HepG2 (cell line): ENCODE measurements at regions not wholly inside any gene's neighbourhood (a gene's known extent, or its start where the extent isn't known, plus 50 kb on each side); places are given as distances from the start of the nearest gene placed in this dataset.

Experiments
- ATAC-seq: fragments of 200-7000 bp; cut with Tn5 transposase; 3 replicates; pipeline ENCODE4 v1.9.1; 2020; ENCODE audit warnings: mild to moderate bottlenecking, moderate library complexity
- BruUV-seq: library from RNA; stranded (reverse); fragments of 400-500 nt; replicated peaks from 2 replicates; lab custom pipeline; 2021; lab: Mats Ljungman, UMichigan
- CTCF ChIA-PET: fragments of 300-600 bp; formaldehyde crosslinking; extraction: SDS; loops from one replicate; lab custom pipeline; 2021; ENCODE audit warnings: low total read pairs, inconsistent platforms, low intra/inter-chr PET ratio; lab: Yijun Ruan, JAX
- POLR2A ChIA-PET: fragments of 350-600 bp; sonication (Branson Sonifier 250); formaldehyde crosslinking; loops from one replicate; lab custom pipeline; 2020; ENCODE audit warnings: antibody characterized with exemption, inconsistent platforms; lab: Yijun Ruan, JAX
- DNase-seq: peaks from one replicate; pipeline ENCODE4 v3.0.0-alpha.2; 2015; ENCODE audit warnings: low spot score
- FAIRE-seq: peaks from 3 replicates; lab custom pipeline; 2011; peaks lifted over from hg19 to GRCh38; lab: Jason Lieb, UNC
- H2AFZ ChIP-seq: one replicate; pipeline ENCODE4 v1.6.1; 2011; ENCODE audit warnings: low read length, inconsistent platforms
- H3K27ac ChIP-seq: fragments of 300-600 bp; 3 replicates; pipeline ENCODE4 v1.8.0; 2011; ENCODE audit warnings: mixed run types, mild to moderate bottlenecking, mixed read lengths, low read length, inconsistent platforms; ENCODE audit not compliant: insufficient read depth; ENCODE audit errors: extremely low read length
- H3K27me3 ChIP-seq, 2 experiments: fragments of 200-600 bp in 1 of 2; 2 replicates in 1 of 2; 3 replicates in 1 of 2; pipeline versions ENCODE4 v1.6.0 to v1.8.0; 2011; ENCODE audit warnings: low read length in 2 of 2, mild to moderate bottlenecking in 2 of 2, moderate library complexity in 2 of 2, inconsistent platforms in 1 of 2; ENCODE audit not compliant: insufficient read depth in 2 of 2, control insufficient read depth in 1 of 2
- H3K36me3 ChIP-seq, 2 experiments: fragments of 200-600 bp in 1 of 2; replicated peaks in 1 of 2; 2 replicates in 1 of 2; 3 replicates in 1 of 2; pipeline versions ENCODE4 v1.5.1 to v1.8.0; 2011; ENCODE audit warnings: low read length in 2 of 2, inconsistent platforms in 1 of 2; ENCODE audit not compliant: insufficient read depth in 2 of 2, control insufficient read depth in 1 of 2
- H3K4me1 ChIP-seq: 2 replicates; pipeline ENCODE4 v1.5.1; 2012; ENCODE audit warnings: low read length, inconsistent platforms; ENCODE audit not compliant: insufficient read depth
- H3K4me2 ChIP-seq: 2 replicates; pipeline ENCODE4 v1.6.0; 2011; ENCODE audit warnings: low read depth, low read length, inconsistent platforms
- H3K4me3 ChIP-seq, 3 experiments: fragments of 200-600 bp in 1 of 3; sonication (generic), shearing (Covaris generic) in 1 of 3; replicated peaks in 1 of 3; 2 replicates each; pipeline ENCODE4 v1.5.1; 2011 to 2016; ENCODE audit warnings: low read length in 3 of 3, inconsistent platforms in 2 of 3, low read depth in 2 of 3, mild to moderate bottlenecking in 2 of 3, control low read depth in 1 of 3, mixed read lengths in 1 of 3; ENCODE audit not compliant: insufficient read depth in 1 of 3
- H3K79me2 ChIP-seq: one replicate; pipeline ENCODE4 v1.6.1; 2011; ENCODE audit warnings: low read length, inconsistent platforms; ENCODE audit not compliant: insufficient read depth
- H3K9ac ChIP-seq: 2 replicates; pipeline ENCODE4 v1.6.0; 2011; ENCODE audit warnings: mild to moderate bottlenecking, low read depth, low read length, inconsistent platforms; ENCODE audit not compliant: insufficient read depth
- H3K9me3 ChIP-seq: 2 replicates; pipeline ENCODE4 v1.5.1; 2012; ENCODE audit warnings: mild to moderate bottlenecking, low read length
- H4K20me1 ChIP-seq: 2 replicates; pipeline ENCODE4 v1.6.0; 2011; ENCODE audit warnings: inconsistent platforms, mild to moderate bottlenecking, low read length, moderate library complexity; ENCODE audit not compliant: insufficient read depth
- CC2D1A ChIP-seq: sonication (generic); formaldehyde crosslinking; IDR thresholded peaks from 2 replicates; pipeline ENCODE4 v1.8.1; 2023; ENCODE audit warnings: mild to moderate bottlenecking, missing genetic modification reagents
- FOXP1 ChIP-seq, 2 experiments: fragments of 450-650 bp in 1 of 2; IDR thresholded peaks; 2 replicates each; pipeline ENCODE4 v1.6.1; 2017 to 2018; ENCODE audit warnings: antibody characterized with exemption in 1 of 2
- GPBP1L1 ChIP-seq: sonication (generic); formaldehyde crosslinking; IDR thresholded peaks from 2 replicates; pipeline ENCODE4 v1.5.0; 2020; ENCODE audit warnings: mild to moderate bottlenecking, missing genetic modification reagents
- HMG20A ChIP-seq: IDR thresholded peaks from 2 replicates; pipeline ENCODE4 v1.6.1; 2016; ENCODE audit warnings: borderline replicate concordance
- HNF4G ChIP-seq, 2 experiments: sonication (generic) in 1 of 2; formaldehyde crosslinking in 1 of 2; IDR thresholded peaks; 2 replicates each; pipeline versions ENCODE4 v1.4.0 to v1.6.1; 2011 to 2020; ENCODE audit warnings: borderline replicate concordance in 2 of 2, low read depth in 2 of 2, mild to moderate bottlenecking in 2 of 2, low read length in 1 of 2, missing genetic modification reagents in 1 of 2, moderate library complexity in 1 of 2
- HNRNPL ChIP-seq: fragments of 200-400 bp; formaldehyde crosslinking; IDR thresholded peaks from 2 replicates; pipeline ENCODE4 v1.6.1; 2017; ENCODE audit warnings: mild to moderate bottlenecking, low read depth, low read length
- MLXIP ChIP-seq: sonication (generic); formaldehyde crosslinking; IDR thresholded peaks from 2 replicates; pipeline ENCODE4 v1.9.0; 2021; ENCODE audit warnings: missing genetic modification reagents, borderline replicate concordance
- RCOR2 ChIP-seq: IDR thresholded peaks from 2 replicates; pipeline ENCODE4 v1.6.1; 2016; ENCODE audit warnings: missing biosample characterization, missing genetic modification reagents
- RFX5 ChIP-seq: IDR thresholded peaks from 2 replicates; pipeline ENCODE4 v1.6.1; 2011; ENCODE audit warnings: low read depth, low read length, improper control_type of control experiment
- SNAPC2 ChIP-seq: sonication (generic); formaldehyde crosslinking; IDR thresholded peaks from 2 replicates; pipeline ENCODE4 v1.8.1; 2022; ENCODE audit warnings: mild to moderate bottlenecking, missing genetic modification reagents
- ZNF207 ChIP-seq: fragments of 450-650 bp; IDR thresholded peaks from 2 replicates; pipeline ENCODE4 v1.6.1; 2016; ENCODE audit warnings: antibody characterized with exemption, borderline replicate concordance
- ZNF263 ChIP-seq: sonication (generic); formaldehyde crosslinking; IDR thresholded peaks from 2 replicates; pipeline ENCODE4 v1.4.0; 2020; ENCODE audit warnings: missing genetic modification reagents
- ZNF503 ChIP-seq: sonication (generic); formaldehyde crosslinking; IDR thresholded peaks from 2 replicates; pipeline ENCODE4 v1.4.0; 2020; ENCODE audit warnings: missing genetic modification reagents
- ZNF530 ChIP-seq: sonication (generic); formaldehyde crosslinking; IDR thresholded peaks from 2 replicates; pipeline ENCODE4 v1.5.0; 2020; ENCODE audit warnings: low read depth, mild to moderate bottlenecking, missing genetic modification reagents
- ZNF547 ChIP-seq: sonication (generic); formaldehyde crosslinking; IDR thresholded peaks from 2 replicates; pipeline ENCODE4 v1.5.1; 2020; ENCODE audit warnings: mild to moderate bottlenecking, missing genetic modification reagents
- ZNF597 ChIP-seq: sonication (generic); formaldehyde crosslinking; IDR thresholded peaks from 2 replicates; pipeline ENCODE4 v1.5.0; 2020; ENCODE audit warnings: missing genetic modification reagents
- ZNF768 ChIP-seq: sonication (generic); formaldehyde crosslinking; IDR thresholded peaks from 2 replicates; pipeline ENCODE4 v1.4.0; 2020; ENCODE audit warnings: missing genetic modification reagents
- WGBS: methylation state at CpG from one replicate; pipeline ENCODE4 v1.1.6; 2017; ENCODE audit warnings: low lambda C conversion rate; 5-methylcytosine and 5-hydroxymethylcytosine counted together
- in situ Hi-C: cut with HindIII; loops from 2 replicates; pipeline ENCODE4 v1.10.0; 2017; ENCODE audit warnings: low pct_unique_long_range_greater_than_20kb; ENCODE audit not compliant: extremely low pct_ligation_motif_present
- intact Hi-C: fragments of 100-400 bp; cut with micrococcal nuclease; formaldehyde crosslinking; loops from one replicate; pipeline ENCODE4 v1.10.0; 2022; ENCODE audit not compliant: unreplicated experiment

GRCh38 chr5:74266132-74266531 is 374.4 kb downstream of the ENC1 start:
- DNase-seq: peak; percentile 9
- ATAC-seq: no peak
- Histone ChIP-seq H4K20me1 (no peaks in the 10 kb centered on the region), H3K27ac (no peak overlapping the region), H2AFZ (no peak overlapping the region), H3K9ac (no peak overlapping the region), H3K27me3 (peaks cover 0 to 2% of the 10 kb centered on the region in 2 experiments; a peak in 2 of 5 replicates), H3K4me3 (no peak overlapping the region), H3K4me2 (no peak overlapping the region), H3K4me1 (no peaks in the 10 kb centered on the region), H3K36me3 (no peaks in the 10 kb centered on the region), H3K79me2 (no peaks in the 10 kb centered on the region), H3K9me3 (no peaks in the 10 kb centered on the region)
- in situ Hi-C loops: no loop called here
- POLR2A ChIA-PET: no interaction called here
- intact Hi-C loops: no loop called here
- no TSS peak for BruUV-seq
- no peak for FAIRE-seq
- WGBS: 8% methylated on average over 2 of the region's 2 CpGs
- CTCF ChIA-PET: no interaction called here
- TF ChIP-seq ZNF547 (no peak), FOXP1 (IDR thresholded peaks at IDR 0.05) (no peak), FOXP1 (CRISPR knock-in tag; IDR thresholded peaks at IDR 0.05) (no peak), ZNF597 (CRISPR knock-in tag) (no peak), ZNF207 (no peak), RFX5 (no peak), ZNF530 (CRISPR knock-in tag) (no peak), RCOR2 (CRISPR knock-in tag) (no peak), HMG20A (no peak), HNRNPL (no peak), MLXIP (no peak), CC2D1A (CRISPR knock-in tag) (no peak), ZNF768 (CRISPR knock-in tag) (no peak), ZNF263 (CRISPR knock-in tag) (no peak), GPBP1L1 (CRISPR knock-in tag) (no peak), SNAPC2 (CRISPR knock-in tag) (no peak), ZNF503 (CRISPR knock-in tag) (no peak), HNF4G (IDR thresholded peaks at IDR 0.05; ENCODE audit: borderline replicate concordance, low read depth, low read length) (no peak), HNF4G (CRISPR knock-in tag; IDR thresholded peaks at IDR 0.05; ENCODE audit: borderline replicate concordance, low read depth) (no peak)
